ENCODE measurements at regions not wholly inside any gene's neighbourhood (a gene's known extent, or its start where the extent isn't known, plus 50 kb on each side); places are given as distances from the start of the nearest gene placed in this dataset.

- Histone ChIP-seq H2BK120ac (ENCODE audit: insufficient read depth, low read length, poor library complexity) (no peak overlapping the region), H3K4me1 (ENCODE audit: control insufficient read depth in 1 of 2, insufficient read depth in 2 of 2, low read length in 2 of 2) (no peaks in the 10 kb centered on the region), H4K91ac (ENCODE audit: low read depth, low read length) (no peak overlapping the region), H3K14ac (ENCODE audit: low read length) (no peak overlapping the region), H3K79me2 (ENCODE audit: control insufficient read depth, insufficient read depth, low read length, poor library complexity) (no peaks in the 10 kb centered on the region), H3K36me3 (ENCODE audit: control insufficient read depth in 1 of 2, insufficient read depth in 2 of 2, low read length in 2 of 2) (no peaks in the 10 kb centered on the region), H4K8ac (ENCODE audit: low read depth, low read length) (no peak overlapping the region), H2AK5ac (ENCODE audit: low read length) (no peak overlapping the region), H3K9ac (ENCODE audit: low read length) (no peak overlapping the region), H3K4me2 (ENCODE audit: low read length) (no peak overlapping the region), H3K79me1 (ENCODE audit: low read length) (no peaks in the 10 kb centered on the region), H4K12ac (ENCODE audit: low read depth, low read length) (no peak overlapping the region), H3K4ac (ENCODE audit: low read depth, low read length) (no peak overlapping the region), H2BK5ac (ENCODE audit: low read depth, low read length, poor library complexity) (no peak overlapping the region), H3K18ac (ENCODE audit: low read length) (no peak overlapping the region), H3K27me3 (ENCODE audit: insufficient read depth, low read length) (no peaks in the 10 kb centered on the region), H3K27ac (ENCODE audit: low read depth, low read length) (no peak overlapping the region), H3K9me3 (ENCODE audit: insufficient read depth, low read depth, low read length) (no peaks in the 10 kb centered on the region), H2AFZ (ENCODE audit: insufficient read depth, low read length, poor library complexity) (no peak overlapping the region), H3K23ac (ENCODE audit: low read length) (no peak overlapping the region), H3K4me3 (ENCODE audit: low read depth, low read length) (no peak overlapping the region), H2BK12ac (ENCODE audit: low read length) (no peak overlapping the region)
- DNase-seq = no peak
- no CpG with 5 or more reads among the region's 3 CpGs for WGBS (ENCODE audit: extremely low coverage, insufficient coverage, insufficient read length)
These were observed 167.4 kb upstream of the ITGA1 start for GRCh38 chr5:52620315-52620714.

DNA sequence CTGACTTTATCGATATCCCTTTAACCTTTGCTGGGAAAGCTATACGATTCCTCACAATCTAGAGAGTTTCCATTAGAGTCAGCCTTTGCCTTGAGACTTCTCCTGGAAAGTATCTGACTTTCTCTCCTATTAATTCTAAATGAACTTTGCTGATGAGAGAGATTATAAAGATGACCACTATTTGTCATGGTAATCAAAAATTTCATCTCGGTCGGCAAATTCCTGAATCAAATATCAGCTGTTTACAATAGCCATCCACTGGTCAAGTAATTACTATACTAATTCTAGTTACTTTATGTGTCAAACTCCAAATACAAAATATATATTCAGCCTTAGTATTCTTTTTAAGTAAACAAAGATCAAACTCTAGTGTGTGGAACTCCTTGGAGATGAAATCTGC lies 164.4 kb upstream of the ITGA1 start:
- H3K79me2 ChIP-seq (ENCODE audit: control insufficient read depth, insufficient read depth, low read length, poor library complexity) = no peaks in the 10 kb centered on the region
- no peak overlapping the region for H2AK5ac ChIP-seq (ENCODE audit: low read length)
- no CpG with 5 or more reads among the region's 4 CpGs for WGBS (ENCODE audit: extremely low coverage, insufficient coverage, insufficient read length)
- no peak overlapping the region for H4K8ac ChIP-seq (ENCODE audit: low read depth, low read length)
- H3K36me3 ChIP-seq (ENCODE audit: control insufficient read depth in 1 of 2, insufficient read depth in 2 of 2, low read length in 2 of 2) = no peaks in the 10 kb centered on the region
- H2BK5ac ChIP-seq (ENCODE audit: low read depth, low read length, poor library complexity) = no peak overlapping the region
- no peak for DNase-seq
- no peak overlapping the region for H3K14ac ChIP-seq (ENCODE audit: low read length)
- H3K23ac ChIP-seq (ENCODE audit: low read length) = no peak overlapping the region
- H3K27me3 ChIP-seq (ENCODE audit: insufficient read depth, low read length) = no peaks in the 10 kb centered on the region
- H3K79me1 ChIP-seq (ENCODE audit: low read length) = no peaks in the 10 kb centered on the region
- H3K4me2 ChIP-seq (ENCODE audit: low read length) = no peak overlapping the region
- H4K91ac ChIP-seq (ENCODE audit: low read depth, low read length) = no peak overlapping the region
- no peak overlapping the region for H2BK120ac ChIP-seq (ENCODE audit: insufficient read depth, low read length, poor library complexity)
- H3K27ac ChIP-seq (ENCODE audit: low read depth, low read length) = no peak overlapping the region
- no peak overlapping the region for H4K12ac ChIP-seq (ENCODE audit: low read depth, low read length)
- no peak overlapping the region for H3K4me3 ChIP-seq (ENCODE audit: low read depth, low read length)
- H3K18ac ChIP-seq (ENCODE audit: low read length) = no peak overlapping the region
- no peak overlapping the region for H2BK12ac ChIP-seq (ENCODE audit: low read length)
- no peak overlapping the region for H3K4ac ChIP-seq (ENCODE audit: low read depth, low read length)
- H3K4me1 ChIP-seq (ENCODE audit: control insufficient read depth in 1 of 2, insufficient read depth in 2 of 2, low read length in 2 of 2) = no peaks in the 10 kb centered on the region
- no peaks in the 10 kb centered on the region for H3K9me3 ChIP-seq (ENCODE audit: insufficient read depth, low read depth, low read length)
- no peak overlapping the region for H3K9ac ChIP-seq (ENCODE audit: low read length)
- no peak overlapping the region for H2AFZ ChIP-seq (ENCODE audit: insufficient read depth, low read length, poor library complexity)

GRCh38 chr5:52624291-52624690 lies 163.4 kb upstream of the ITGA1 start:
- no peak overlapping the region for H2AK5ac ChIP-seq (ENCODE audit: low read length)
- no peaks in the 10 kb centered on the region for H3K79me1 ChIP-seq (ENCODE audit: low read length)
- H3K9me3 ChIP-seq (ENCODE audit: insufficient read depth, low read depth, low read length) = no peaks in the 10 kb centered on the region
- no peaks in the 10 kb centered on the region for H3K27me3 ChIP-seq (ENCODE audit: insufficient read depth, low read length)
- H3K9ac ChIP-seq (ENCODE audit: low read length) = no peak overlapping the region
- H3K23ac ChIP-seq (ENCODE audit: low read length) = no peak overlapping the region
- H3K14ac ChIP-seq (ENCODE audit: low read length) = no peak overlapping the region
- H3K18ac ChIP-seq (ENCODE audit: low read length) = no peak overlapping the region
- H3K4ac ChIP-seq (ENCODE audit: low read depth, low read length) = no peak overlapping the region
- no peak overlapping the region for H4K8ac ChIP-seq (ENCODE audit: low read depth, low read length)
- H2BK12ac ChIP-seq (ENCODE audit: low read length) = no peak overlapping the region
- H2AFZ ChIP-seq (ENCODE audit: insufficient read depth, low read length, poor library complexity) = no peak overlapping the region
- H3K4me2 ChIP-seq (ENCODE audit: low read length) = no peak overlapping the region
- no peak overlapping the region for H4K91ac ChIP-seq (ENCODE audit: low read depth, low read length)
- no peak overlapping the region for H3K4me3 ChIP-seq (ENCODE audit: low read depth, low read length)
- H3K4me1 ChIP-seq (ENCODE audit: control insufficient read depth in 1 of 2, insufficient read depth in 2 of 2, low read length in 2 of 2) = no peaks in the 10 kb centered on the region
- no peaks in the 10 kb centered on the region for H3K36me3 ChIP-seq (ENCODE audit: control insufficient read depth in 1 of 2, insufficient read depth in 2 of 2, low read length in 2 of 2)
- DNase-seq = no peak
- H4K12ac ChIP-seq (ENCODE audit: low read depth, low read length) = no peak overlapping the region
- no CpG with 5 or more reads among the region's 3 CpGs for WGBS (ENCODE audit: extremely low coverage, insufficient coverage, insufficient read length)
- H2BK5ac ChIP-seq (ENCODE audit: low read depth, low read length, poor library complexity) = no peak overlapping the region
- H3K27ac ChIP-seq (ENCODE audit: low read depth, low read length) = no peak overlapping the region
- H3K79me2 ChIP-seq (ENCODE audit: control insufficient read depth, insufficient read depth, low read length, poor library complexity) = no peaks in the 10 kb centered on the region
- no peak overlapping the region for H2BK120ac ChIP-seq (ENCODE audit: insufficient read depth, low read length, poor library complexity)

DNA sequence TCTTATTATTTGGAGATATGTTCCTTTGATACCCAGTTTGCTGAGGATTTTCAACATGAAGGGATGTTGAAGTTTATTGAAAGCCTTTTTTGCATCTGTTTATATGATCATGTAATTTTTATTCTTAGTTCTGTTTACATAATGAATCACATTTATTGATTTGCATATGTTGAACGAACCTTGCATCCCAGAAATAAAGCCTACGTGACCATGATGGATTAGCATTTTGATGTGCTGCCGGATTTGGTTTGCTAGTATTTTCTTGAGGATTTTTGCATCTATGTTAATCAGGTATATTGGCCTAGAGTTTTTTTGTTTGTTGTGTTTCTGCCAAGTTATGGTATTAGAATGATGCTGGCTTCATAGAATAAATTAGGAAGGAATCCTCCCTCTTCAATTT lies 161.4 kb upstream of the ITGA1 start:
- Histone ChIP-seq H3K27me3 (ENCODE audit: insufficient read depth, low read length) (no peaks in the 10 kb centered on the region), H2BK5ac (ENCODE audit: low read depth, low read length, poor library complexity) (no peak overlapping the region), H3K79me1 (ENCODE audit: low read length) (no peaks in the 10 kb centered on the region), H2AK5ac (ENCODE audit: low read length) (no peak overlapping the region), H3K4ac (ENCODE audit: low read depth, low read length) (no peak overlapping the region), H4K8ac (ENCODE audit: low read depth, low read length) (no peak overlapping the region), H2BK120ac (ENCODE audit: insufficient read depth, low read length, poor library complexity) (no peak overlapping the region), H3K4me1 (ENCODE audit: control insufficient read depth in 1 of 2, insufficient read depth in 2 of 2, low read length in 2 of 2) (no peaks in the 10 kb centered on the region), H3K4me2 (ENCODE audit: low read length) (no peak overlapping the region), H3K18ac (ENCODE audit: low read length) (no peak overlapping the region), H2BK12ac (ENCODE audit: low read length) (no peak overlapping the region), H3K79me2 (ENCODE audit: control insufficient read depth, insufficient read depth, low read length, poor library complexity) (no peaks in the 10 kb centered on the region), H3K9ac (ENCODE audit: low read length) (no peak overlapping the region), H3K27ac (ENCODE audit: low read depth, low read length) (no peak overlapping the region), H3K4me3 (ENCODE audit: low read depth, low read length) (no peak overlapping the region), H3K9me3 (ENCODE audit: insufficient read depth, low read depth, low read length) (no peaks in the 10 kb centered on the region), H4K91ac (ENCODE audit: low read depth, low read length) (no peak overlapping the region), H2AFZ (ENCODE audit: insufficient read depth, low read length, poor library complexity) (no peak overlapping the region), H4K12ac (ENCODE audit: low read depth, low read length) (no peak overlapping the region), H3K14ac (ENCODE audit: low read length) (no peak overlapping the region), H3K36me3 (ENCODE audit: control insufficient read depth in 1 of 2, insufficient read depth in 2 of 2, low read length in 2 of 2) (no peaks in the 10 kb centered on the region), H3K23ac (ENCODE audit: low read length) (no peak overlapping the region)
- WGBS (ENCODE audit: extremely low coverage, insufficient coverage, insufficient read length) = no CpG with 5 or more reads among the region's 3 CpGs
- no peak for DNase-seq
